22Rv1 (cell line): ENCODE measurements at regions not wholly inside any gene's neighbourhood (a gene's known extent, or its start where the extent isn't known, plus 50 kb on each side); places are given as distances from the start of the nearest gene placed in this dataset.

Source experiments
- ZFX ChIP-seq: fragments of 450-650 bp; IDR thresholded peaks from 2 replicates; pipeline ENCODE4 v1.6.1; 2017; ENCODE audit warnings: antibody characterized with exemption, borderline replicate concordance
- TF ChIP-seq, protein P1 (sequence below): fragments of 450-650 bp; IDR thresholded peaks from 2 replicates; pipeline ENCODE4 v1.5.1; 2017; ENCODE audit warnings: mild to moderate bottlenecking

- TF ChIP-seq, protein P1, sequence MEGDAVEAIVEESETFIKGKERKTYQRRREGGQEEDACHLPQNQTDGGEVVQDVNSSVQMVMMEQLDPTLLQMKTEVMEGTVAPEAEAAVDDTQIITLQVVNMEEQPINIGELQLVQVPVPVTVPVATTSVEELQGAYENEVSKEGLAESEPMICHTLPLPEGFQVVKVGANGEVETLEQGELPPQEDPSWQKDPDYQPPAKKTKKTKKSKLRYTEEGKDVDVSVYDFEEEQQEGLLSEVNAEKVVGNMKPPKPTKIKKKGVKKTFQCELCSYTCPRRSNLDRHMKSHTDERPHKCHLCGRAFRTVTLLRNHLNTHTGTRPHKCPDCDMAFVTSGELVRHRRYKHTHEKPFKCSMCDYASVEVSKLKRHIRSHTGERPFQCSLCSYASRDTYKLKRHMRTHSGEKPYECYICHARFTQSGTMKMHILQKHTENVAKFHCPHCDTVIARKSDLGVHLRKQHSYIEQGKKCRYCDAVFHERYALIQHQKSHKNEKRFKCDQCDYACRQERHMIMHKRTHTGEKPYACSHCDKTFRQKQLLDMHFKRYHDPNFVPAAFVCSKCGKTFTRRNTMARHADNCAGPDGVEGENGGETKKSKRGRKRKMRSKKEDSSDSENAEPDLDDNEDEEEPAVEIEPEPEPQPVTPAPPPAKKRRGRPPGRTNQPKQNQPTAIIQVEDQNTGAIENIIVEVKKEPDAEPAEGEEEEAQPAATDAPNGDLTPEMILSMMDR = no peak
- TF ChIP-seq ZFX = no peak
These were observed 217.0 kb upstream of the DTNA start for GRCh38 chr18:34493099-34493544.
